GM12878 (cell line): ENCODE measurements at regions not wholly inside any gene's neighbourhood (a gene's known extent, or its start where the extent isn't known, plus 50 kb on each side); places are given as distances from the start of the nearest gene placed in this dataset.
A peak's percentile ranks its signal among the peaks of the same experiment; 100 is the strongest.

Experiments used
- ATAC-seq: fragments of 200-7000 bp; cut with Tn5 transposase; 3 replicates; pipeline ENCODE4 v1.9.1; 2020; ENCODE audit warnings: mild to moderate bottlenecking, moderate library complexity
- BruUV-seq: library from RNA; stranded (reverse); fragments of 400-500 nt; replicated peaks from 2 replicates; lab custom pipeline; 2021; lab: Mats Ljungman, UMichigan
- CTCF ChIA-PET: fragments of 300-600 bp; sonication (Branson Sonifier 250); formaldehyde crosslinking; extraction: SDS; loops from one replicate; lab custom pipeline; 2021; ENCODE audit warnings: inconsistent platforms; lab: Yijun Ruan, JAX
- POLR2A ChIA-PET: fragments of 350-600 bp; formaldehyde crosslinking; extraction: SDS; loops from one replicate; lab custom pipeline; 2021; ENCODE audit warnings: inconsistent platforms; lab: Charles Lee
- RAD21 ChIA-PET: fragments of 300-600 bp; sonication (Branson Sonifier 250); formaldehyde crosslinking; loops from one replicate; lab custom pipeline; 2023; ENCODE audit warnings: antibody characterized with exemption; ENCODE audit not compliant: unreplicated experiment; lab: Charles Lee
- SMC1A ChIA-PET: fragments of 300-600 bp; sonication (Branson Sonifier 250); formaldehyde crosslinking; loops from one replicate; lab custom pipeline; 2023; ENCODE audit not compliant: unreplicated experiment, uncharacterized antibody; lab: Charles Lee
- DNase-seq: peaks from one replicate; pipeline ENCODE4 v3.0.0-alpha.2; 2011; ENCODE audit warnings: low read depth, low spot score
- FAIRE-seq: peaks from 3 replicates; lab custom pipeline; 2011; peaks lifted over from hg19 to GRCh38; lab: Jason Lieb, UNC
- H2AFZ ChIP-seq: 2 replicates; pipeline ENCODE4 v1.6.0; 2011; ENCODE audit warnings: low read depth, low read length, control low read depth; ENCODE audit not compliant: control insufficient read depth
- H3K27ac ChIP-seq: 2 replicates; pipeline ENCODE4 v1.5.1; 2011; ENCODE audit warnings: control low read depth; ENCODE audit not compliant: control insufficient read depth, insufficient read depth
- H3K27me3 ChIP-seq, 2 experiments: replicated peaks in 1 of 2; 2 replicates each; pipeline versions ENCODE4 v1.6.0 to v1.6.1; 2011; ENCODE audit warnings: low read length in 1 of 2; ENCODE audit not compliant: control insufficient read depth in 2 of 2, insufficient read depth in 2 of 2
- H3K36me3 ChIP-seq, 2 experiments: 2 replicates each; pipeline ENCODE4 v1.5.1; 2011; ENCODE audit warnings: low read length in 1 of 2; ENCODE audit not compliant: control insufficient read depth in 2 of 2, insufficient read depth in 2 of 2
- H3K4me1 ChIP-seq: 2 replicates; pipeline ENCODE4 v1.6.1; 2011; ENCODE audit warnings: mild to moderate bottlenecking, low read length, moderate library complexity, mixed read lengths; ENCODE audit not compliant: control insufficient read depth, insufficient read depth
- H3K4me2 ChIP-seq: 2 replicates; pipeline ENCODE4 v1.6.0; 2011; ENCODE audit warnings: control low read depth; ENCODE audit not compliant: control insufficient read depth, insufficient read depth
- H3K4me3 ChIP-seq: fragments of 200-600 bp; sonication (generic); 2 replicates; pipeline ENCODE4 v1.5.1; 2016
- H3K79me2 ChIP-seq: 2 replicates; pipeline ENCODE4 v1.6.0; 2011; ENCODE audit warnings: low read length; ENCODE audit not compliant: control insufficient read depth, insufficient read depth
- H3K9ac ChIP-seq: 2 replicates; pipeline ENCODE4 v1.8.0; 2011; ENCODE audit warnings: low read length, control low read depth, mixed read lengths; ENCODE audit not compliant: control insufficient read depth, insufficient read depth
- H3K9me3 ChIP-seq: replicated peaks from 3 replicates; pipeline ENCODE4 v1.5.1; 2011; ENCODE audit warnings: mild to moderate bottlenecking, low read length; ENCODE audit not compliant: control insufficient read depth, insufficient read depth
- H4K20me1 ChIP-seq: 2 replicates; pipeline ENCODE4 v1.6.0; 2011; ENCODE audit not compliant: control insufficient read depth, insufficient read depth
- BCL3 ChIP-seq: IDR thresholded peaks from 2 replicates; pipeline ENCODE4 v1.6.1; 2011; ENCODE audit warnings: borderline replicate concordance, low read depth, mild to moderate bottlenecking, moderate library complexity, low read length; ENCODE audit not compliant: insufficient read depth, poor library complexity, severe bottlenecking
- PKNOX1 ChIP-seq: fragments of 450-650 bp; IDR thresholded peaks from 2 replicates; pipeline ENCODE4 v1.6.1; 2016; ENCODE audit warnings: mild to moderate bottlenecking
- ZNF384 ChIP-seq: IDR thresholded peaks from 2 replicates; pipeline ENCODE4 v1.6.1; 2012; ENCODE audit warnings: low read depth, mild to moderate bottlenecking, low read length, improper control_type of control experiment, borderline replicate concordance
- WGBS: methylation state at CpG from one replicate; pipeline ENCODE4 v1.1.6; 2016; ENCODE audit warnings: low lambda C conversion rate; ENCODE audit not compliant: insufficient replicate concordance, insufficient coverage; ENCODE audit errors: missing lambda C conversion rate; 5-methylcytosine and 5-hydroxymethylcytosine counted together
- in situ Hi-C: fragments of 300-500 bp; cut with MboI; formaldehyde crosslinking; loops from 9 replicates; pipeline ENCODE4 v1.14.3; 2018; ENCODE audit warnings: mixed read lengths
- intact Hi-C: fragments of 100-400 bp; cut with micrococcal nuclease; formaldehyde crosslinking; loops from one replicate; pipeline ENCODE4 v1.14.2; 2022; ENCODE audit not compliant: unreplicated experiment
- TF ChIP-seq, protein P1 (sequence below): IDR thresholded peaks from 2 replicates; pipeline ENCODE4 v1.6.1; 2012; ENCODE audit warnings: mild to moderate bottlenecking, low read depth, low read length

DNA sequence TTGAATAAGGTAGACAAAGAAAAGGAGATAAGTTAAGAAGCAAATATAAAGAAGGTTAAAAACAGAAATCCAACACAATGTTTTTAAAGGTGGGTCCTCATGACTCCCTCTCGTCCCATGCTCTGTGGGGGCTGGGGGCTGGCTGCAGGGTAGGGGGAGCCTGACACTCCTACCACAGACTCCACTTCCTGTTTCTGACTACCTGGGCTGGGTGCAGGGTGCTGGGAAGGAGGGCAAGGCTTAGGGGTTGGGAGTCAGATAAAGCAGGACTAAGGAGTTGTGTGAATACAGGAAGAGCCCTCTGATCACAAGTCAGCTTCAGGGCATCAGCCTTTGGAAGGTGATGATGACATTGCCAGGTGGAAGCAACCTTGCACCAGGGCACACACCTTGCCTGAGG is 277.0 kb upstream of the SGK1 start:
- DNase-seq (no peak), ATAC-seq (no peak), FAIRE-seq (no peak)
- Histone ChIP-seq H3K4me1 (no peaks in the 10 kb centered on the region), H3K4me3 (no peak overlapping the region), H3K9me3 (no peaks in the 10 kb centered on the region), H3K27me3 (no peaks in the 10 kb centered on the region), H3K27ac (no peak overlapping the region), H4K20me1 (no peaks in the 10 kb centered on the region), H3K4me2 (no peak overlapping the region), H3K79me2 (no peaks in the 10 kb centered on the region), H2AFZ (no peak overlapping the region), H3K9ac (no peak overlapping the region), H3K36me3 (no peaks in the 10 kb centered on the region)
- ChIA-PET RAD21 (no interaction called here), SMC1A (no interaction called here), CTCF (no interaction called here), POLR2A (no interaction called here)
- 38% methylated on average over 1 of the region's 1 CpG for WGBS
- TF ChIP-seq ZNF384: no peak
- TF ChIP-seq, protein P1, sequence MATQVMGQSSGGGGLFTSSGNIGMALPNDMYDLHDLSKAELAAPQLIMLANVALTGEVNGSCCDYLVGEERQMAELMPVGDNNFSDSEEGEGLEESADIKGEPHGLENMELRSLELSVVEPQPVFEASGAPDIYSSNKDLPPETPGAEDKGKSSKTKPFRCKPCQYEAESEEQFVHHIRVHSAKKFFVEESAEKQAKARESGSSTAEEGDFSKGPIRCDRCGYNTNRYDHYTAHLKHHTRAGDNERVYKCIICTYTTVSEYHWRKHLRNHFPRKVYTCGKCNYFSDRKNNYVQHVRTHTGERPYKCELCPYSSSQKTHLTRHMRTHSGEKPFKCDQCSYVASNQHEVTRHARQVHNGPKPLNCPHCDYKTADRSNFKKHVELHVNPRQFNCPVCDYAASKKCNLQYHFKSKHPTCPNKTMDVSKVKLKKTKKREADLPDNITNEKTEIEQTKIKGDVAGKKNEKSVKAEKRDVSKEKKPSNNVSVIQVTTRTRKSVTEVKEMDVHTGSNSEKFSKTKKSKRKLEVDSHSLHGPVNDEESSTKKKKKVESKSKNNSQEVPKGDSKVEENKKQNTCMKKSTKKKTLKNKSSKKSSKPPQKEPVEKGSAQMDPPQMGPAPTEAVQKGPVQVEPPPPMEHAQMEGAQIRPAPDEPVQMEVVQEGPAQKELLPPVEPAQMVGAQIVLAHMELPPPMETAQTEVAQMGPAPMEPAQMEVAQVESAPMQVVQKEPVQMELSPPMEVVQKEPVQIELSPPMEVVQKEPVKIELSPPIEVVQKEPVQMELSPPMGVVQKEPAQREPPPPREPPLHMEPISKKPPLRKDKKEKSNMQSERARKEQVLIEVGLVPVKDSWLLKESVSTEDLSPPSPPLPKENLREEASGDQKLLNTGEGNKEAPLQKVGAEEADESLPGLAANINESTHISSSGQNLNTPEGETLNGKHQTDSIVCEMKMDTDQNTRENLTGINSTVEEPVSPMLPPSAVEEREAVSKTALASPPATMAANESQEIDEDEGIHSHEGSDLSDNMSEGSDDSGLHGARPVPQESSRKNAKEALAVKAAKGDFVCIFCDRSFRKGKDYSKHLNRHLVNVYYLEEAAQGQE: no peak
- no TSS peak for BruUV-seq
- intact Hi-C loops (no loop called here), in situ Hi-C loops (no loop called here)

DNA sequence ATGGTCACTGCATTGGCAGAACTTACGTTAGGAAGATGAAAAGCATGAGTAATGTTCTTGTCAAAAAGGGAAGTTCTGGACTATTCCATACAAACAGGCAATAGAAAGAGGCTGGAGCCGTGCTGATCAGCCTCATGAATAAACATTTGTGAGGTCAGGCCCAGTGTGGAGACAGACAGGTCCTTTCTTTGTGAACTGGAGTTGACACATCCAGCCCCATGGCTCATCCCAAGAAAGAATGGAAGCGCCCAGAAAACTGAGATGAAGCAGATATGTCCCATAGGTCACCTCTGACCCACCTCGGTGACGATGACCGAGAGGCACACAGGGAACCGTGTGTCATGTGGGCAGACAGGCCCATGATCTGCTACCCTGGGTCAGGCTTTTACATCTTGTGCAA is 276.0 kb upstream of the SGK1 start:
- Histone ChIP-seq H2AFZ (no peak overlapping the region), H3K27ac (no peak overlapping the region), H3K79me2 (no peaks in the 10 kb centered on the region), H4K20me1 (no peaks in the 10 kb centered on the region), H3K4me1 (no peaks in the 10 kb centered on the region), H3K4me3 (no peak overlapping the region), H3K27me3 (no peaks in the 10 kb centered on the region; a peak in 1 of 4 replicates), H3K9ac (no peak overlapping the region), H3K36me3 (no peaks in the 10 kb centered on the region), H3K4me2 (no peak overlapping the region), H3K9me3 (no peaks in the 10 kb centered on the region)
- peak; percentile 13 for TF ChIP-seq BCL3
- no peak for TF ChIP-seq PKNOX1
- ChIA-PET CTCF (no interaction called here), POLR2A (interaction anchor here (0.6 kb wide), 1 partner anchor 97 kb away, joined by 3 read pairs; no protein-coding TSS in a partner anchor), RAD21 (no interaction called here), SMC1A (interaction anchor here (1.0 kb wide), 1 partner anchor 12 kb away, joined by 4 read pairs; no protein-coding TSS in a partner anchor)
- intact Hi-C loops (no loop called here), in situ Hi-C loops (no loop called here)
- FAIRE-seq: no peak
- no peak for DNase-seq
- no TSS peak for BruUV-seq
- no peak for ATAC-seq
- 43% methylated on average over 7 of the region's 7 CpGs for WGBS
